Neuronal stem cell (in vitro differentiated cells): ENCODE measurements at regions not wholly inside any gene's neighbourhood (a gene's known extent, or its start where the extent isn't known, plus 50 kb on each side); places are given as distances from the start of the nearest gene placed in this dataset.

Experiments used
- DNase-seq: peaks from one replicate; pipeline ENCODE4 v3.0.0-alpha.2; 2013; ENCODE audit warnings: low spot score
- H2AFZ ChIP-seq: one replicate; pipeline ENCODE4 v1.6.1; 2013; ENCODE audit warnings: mild to moderate bottlenecking, low read length, inconsistent platforms
- H2AK5ac ChIP-seq: 2 replicates; pipeline ENCODE4 v1.6.1; 2013; ENCODE audit warnings: low read depth, mild to moderate bottlenecking, inconsistent platforms, low read length, moderate library complexity, mixed read lengths
- H2BK120ac ChIP-seq: 2 replicates; pipeline ENCODE4 v1.6.1; 2013; ENCODE audit warnings: low read depth, mild to moderate bottlenecking, inconsistent platforms, low read length, moderate library complexity, mixed read lengths
- H2BK12ac ChIP-seq: one replicate; pipeline ENCODE4 v1.6.1; 2013; ENCODE audit warnings: low read length, inconsistent platforms
- H2BK15ac ChIP-seq: 2 replicates; pipeline ENCODE4 v1.6.1; 2013; ENCODE audit warnings: mild to moderate bottlenecking, low read length, inconsistent platforms, mixed read lengths
- H2BK5ac ChIP-seq: one replicate; pipeline ENCODE4 v1.6.1; 2013; ENCODE audit warnings: inconsistent platforms, mild to moderate bottlenecking, low read length, moderate library complexity
- H3K14ac ChIP-seq: one replicate; pipeline ENCODE4 v1.6.1; 2013; ENCODE audit warnings: low read length, inconsistent platforms
- H3K18ac ChIP-seq: 2 replicates; pipeline ENCODE4 v1.6.1; 2013; ENCODE audit warnings: low read length, inconsistent platforms
- H3K23ac ChIP-seq: 2 replicates; pipeline ENCODE4 v1.6.1; 2013; ENCODE audit warnings: low read depth, mild to moderate bottlenecking, mixed read lengths, low read length, inconsistent platforms; ENCODE audit not compliant: poor library complexity
- H3K27ac ChIP-seq: replicated peaks from 3 replicates; pipeline ENCODE4 v1.5.1; 2013; ENCODE audit warnings: low read length, inconsistent platforms
- H3K27me3 ChIP-seq, 3 experiments: 2 replicates each; pipeline ENCODE4 v1.6.1; 2013; ENCODE audit warnings: low read length in 3 of 3, mild to moderate bottlenecking in 2 of 3, inconsistent platforms in 1 of 3, low read depth in 1 of 3, mixed read lengths in 1 of 3, moderate library complexity in 1 of 3; ENCODE audit not compliant: control insufficient read depth in 3 of 3, insufficient read depth in 3 of 3
- H3K36me3 ChIP-seq, 2 donors: replicated peaks in 1 of 2; 2 replicates each; pipeline ENCODE4 v1.6.1; 2013; ENCODE audit warnings: low read length in 2 of 2; ENCODE audit not compliant: control insufficient read depth in 2 of 2, insufficient read depth in 2 of 2
- H3K4ac ChIP-seq: 2 replicates; pipeline ENCODE4 v1.6.1; 2013; ENCODE audit warnings: inconsistent platforms, mild to moderate bottlenecking, low read length, moderate library complexity
- H3K4me1 ChIP-seq, 2 donors: 1 replicate in 1 of 2; 2 replicates in 1 of 2; pipeline ENCODE4 v1.6.1; 2013; ENCODE audit warnings: low read length in 2 of 2, low read depth in 1 of 2; ENCODE audit not compliant: control insufficient read depth in 2 of 2, insufficient read depth in 1 of 2
- H3K4me2 ChIP-seq: one replicate; pipeline ENCODE4 v1.6.1; 2013; ENCODE audit warnings: mild to moderate bottlenecking, low read length, inconsistent platforms; ENCODE audit not compliant: insufficient read depth, poor library complexity, severe bottlenecking
- H3K4me3 ChIP-seq, 2 donors: 2 replicates each; pipeline ENCODE4 v1.5.1; 2013; ENCODE audit warnings: low read length in 2 of 2, mild to moderate bottlenecking in 2 of 2, inconsistent platforms in 1 of 2, moderate library complexity in 1 of 2
- H3K79me1 ChIP-seq: one replicate; pipeline ENCODE4 v1.6.1; 2013; ENCODE audit warnings: low read depth, mild to moderate bottlenecking, inconsistent platforms, low read length, moderate library complexity
- H3K9ac ChIP-seq: one replicate; pipeline ENCODE4 v1.6.1; 2013; ENCODE audit warnings: mild to moderate bottlenecking, low read depth, low read length, inconsistent platforms; ENCODE audit not compliant: poor library complexity
- H3K9me3 ChIP-seq, 2 donors: replicated peaks in 1 of 2; 2 replicates each; pipeline versions ENCODE3 to v1.6.1; 2013; ENCODE audit warnings: low read length in 2 of 2, mild to moderate bottlenecking in 2 of 2, inconsistent platforms in 1 of 2, low read depth in 1 of 2, mixed read lengths in 1 of 2, moderate library complexity in 1 of 2; ENCODE audit not compliant: control insufficient read depth in 2 of 2, insufficient read depth in 1 of 2
- H4K8ac ChIP-seq: one replicate; pipeline ENCODE4 v1.6.1; 2013; ENCODE audit warnings: low read depth, mild to moderate bottlenecking, inconsistent platforms, low read length, moderate library complexity
- H4K91ac ChIP-seq: one replicate; pipeline ENCODE4 v1.6.1; 2013; ENCODE audit warnings: low read length, low read depth, mild to moderate bottlenecking, inconsistent platforms; ENCODE audit not compliant: poor library complexity
- WGBS, 2 donors: extraction: QIAGEN DNeasy Blood & Tissue Kit; methylation state at CpG; one replicate each; pipeline ENCODE4 v1.1.7; 2013; ENCODE audit warnings: missing lambda C conversion rate in 2 of 2, mixed read lengths in 1 of 2; ENCODE audit not compliant: insufficient read length in 2 of 2, insufficient replicate concordance in 1 of 2; ENCODE audit errors: extremely low coverage in 2 of 2; 5-methylcytosine and 5-hydroxymethylcytosine counted together

DNA sequence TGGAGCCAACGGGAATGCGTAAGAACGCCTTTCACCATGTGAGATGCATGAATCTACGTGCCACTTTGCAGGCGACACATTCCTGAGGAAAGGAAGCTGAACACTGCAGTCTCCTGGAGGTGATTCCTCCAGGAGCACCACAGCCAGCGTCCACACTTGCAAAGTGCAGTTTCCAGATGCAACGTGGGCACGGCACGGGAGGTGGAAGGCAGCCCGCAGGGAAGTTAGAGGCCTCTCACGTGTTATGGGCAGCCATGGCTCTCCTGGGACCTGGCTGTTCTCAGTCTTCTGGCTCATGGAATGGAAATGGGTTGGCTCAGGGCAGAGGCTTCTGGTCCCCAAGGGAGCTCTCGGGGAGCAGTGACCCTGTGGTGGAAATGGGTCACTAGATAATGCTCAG, 381.0 kb upstream of the IRX4 start:
- Histone ChIP-seq H3K18ac (no peak overlapping the region), H4K8ac (no peak overlapping the region), H2BK12ac (no peak overlapping the region), H2BK5ac (no peak overlapping the region), H3K23ac (no peak overlapping the region), H3K36me3 (no peaks in the 10 kb centered on the region), H3K9ac (no peak overlapping the region), H3K4me3 (no peak overlapping the region), H2BK15ac (no peak overlapping the region), H2BK120ac (no peak overlapping the region), H3K4ac (no peak overlapping the region), H2AK5ac (no peak overlapping the region), H3K4me2 (no peak overlapping the region), H3K4me1 (no peaks in the 10 kb centered on the region), H4K91ac (peak overlapping the region; percentile 68), H3K27ac (no peak overlapping the region), H3K9me3 (peaks cover 0 to 2% of the 10 kb centered on the region in 2 donors), H3K79me1 (no peaks in the 10 kb centered on the region), H3K27me3 (no peaks in the 10 kb centered on the region), H2AFZ (no peak overlapping the region), H3K14ac (peak overlapping the region; percentile 26)
- no peak for DNase-seq
- no CpG with 5 or more reads among the region's 12 CpGs for WGBS, 2 donors

DNA sequence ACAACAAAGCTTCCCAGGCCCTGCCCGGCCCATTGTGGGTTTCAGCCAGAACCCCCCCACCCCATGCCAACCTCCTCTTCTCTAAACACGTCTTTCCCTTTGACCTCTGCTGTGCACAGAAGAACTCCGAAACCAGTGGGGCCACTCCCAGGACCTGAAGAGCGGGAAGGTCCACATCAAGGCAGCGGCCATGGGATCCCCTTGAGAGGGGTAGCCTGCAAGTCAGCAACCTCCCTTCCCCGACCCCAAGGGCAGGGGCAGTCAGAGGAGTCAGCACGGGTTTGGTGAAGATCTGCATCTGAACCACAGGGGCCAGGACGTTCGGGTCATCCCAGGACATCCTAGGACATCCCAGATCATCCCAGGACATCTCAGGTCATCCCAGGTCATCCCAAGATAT, 379.9 kb upstream of the IRX4 start:
- Histone ChIP-seq H2AFZ (no peak overlapping the region), H4K91ac (no peak overlapping the region), H3K18ac (peak overlapping the region; percentile 60), H2BK12ac (no peak overlapping the region), H2BK15ac (no peak overlapping the region), H2AK5ac (peak overlapping the region; percentile 65), H3K9ac (no peak overlapping the region), H3K9me3 (peaks cover 0 to 2% of the 10 kb centered on the region in 2 donors), H3K4ac (no peak overlapping the region), H3K23ac (no peak overlapping the region), H4K8ac (no peak overlapping the region), H3K27me3 (no peaks in the 10 kb centered on the region), H2BK120ac (no peak overlapping the region), H3K4me1 (no peaks in the 10 kb centered on the region), H3K4me3 (no peak overlapping the region), H3K4me2 (no peak overlapping the region), H3K36me3 (no peaks in the 10 kb centered on the region), H2BK5ac (no peak overlapping the region), H3K79me1 (no peaks in the 10 kb centered on the region), H3K27ac (no peak overlapping the region), H3K14ac (no peak overlapping the region)
- no peak for DNase-seq
- no CpG with 5 or more reads among the region's 9 CpGs for WGBS, 2 donors

DNA sequence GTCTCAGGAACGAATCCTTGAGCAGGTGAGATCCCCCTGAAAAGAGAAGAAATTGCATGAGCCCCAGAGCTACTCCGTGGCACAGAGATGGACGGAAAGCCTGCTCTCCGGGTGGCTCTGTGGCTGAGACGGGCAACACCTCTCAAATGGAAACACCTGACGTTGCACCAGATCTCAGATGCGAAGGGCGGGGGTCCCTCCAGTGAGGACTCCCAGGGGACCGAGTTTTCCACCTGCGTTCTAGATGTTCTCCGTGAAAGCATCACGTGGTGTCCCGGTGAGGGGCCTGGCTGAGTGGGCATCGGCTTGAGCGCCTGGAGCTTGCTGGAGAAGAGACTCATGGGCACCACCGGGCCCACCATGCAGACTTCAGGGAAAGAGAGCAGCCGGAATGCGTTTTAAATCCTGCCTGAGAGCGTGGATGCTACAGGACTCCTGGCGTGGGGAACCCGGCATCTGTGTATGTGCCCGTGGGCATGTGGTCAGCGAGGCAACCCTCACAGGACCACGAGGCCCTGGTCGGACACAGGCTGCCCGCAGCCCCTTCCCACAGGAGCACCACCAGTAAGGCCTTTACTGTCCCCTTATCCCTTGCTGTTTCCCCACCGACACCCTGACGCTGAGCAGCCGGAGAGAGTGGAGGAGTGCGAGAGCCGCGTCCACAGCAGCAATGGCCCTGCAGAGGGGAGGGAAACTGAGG, 378.4 kb upstream of the IRX4 start:
- Histone ChIP-seq H3K23ac (no peak overlapping the region), H3K9me3 (peaks cover 0 to 2% of the 10 kb centered on the region in 2 donors), H2BK5ac (no peak overlapping the region), H3K4me3 (no peak overlapping the region), H3K14ac (no peak overlapping the region), H3K4ac (no peak overlapping the region), H3K4me2 (no peak overlapping the region), H2BK120ac (no peak overlapping the region), H3K18ac (no peak overlapping the region), H2BK12ac (no peak overlapping the region), H3K36me3 (no peaks in the 10 kb centered on the region), H4K91ac (no peak overlapping the region), H3K4me1 (no peaks in the 10 kb centered on the region), H2AK5ac (peak overlapping the region; percentile 59), H3K27ac (no peak overlapping the region), H3K79me1 (no peaks in the 10 kb centered on the region), H2BK15ac (no peak overlapping the region), H4K8ac (no peak overlapping the region), H2AFZ (no peak overlapping the region), H3K27me3 (no peaks in the 10 kb centered on the region), H3K9ac (no peak overlapping the region)
- WGBS, 2 donors = no CpG with 5 or more reads among the region's 32 CpGs
- no peak for DNase-seq

DNA sequence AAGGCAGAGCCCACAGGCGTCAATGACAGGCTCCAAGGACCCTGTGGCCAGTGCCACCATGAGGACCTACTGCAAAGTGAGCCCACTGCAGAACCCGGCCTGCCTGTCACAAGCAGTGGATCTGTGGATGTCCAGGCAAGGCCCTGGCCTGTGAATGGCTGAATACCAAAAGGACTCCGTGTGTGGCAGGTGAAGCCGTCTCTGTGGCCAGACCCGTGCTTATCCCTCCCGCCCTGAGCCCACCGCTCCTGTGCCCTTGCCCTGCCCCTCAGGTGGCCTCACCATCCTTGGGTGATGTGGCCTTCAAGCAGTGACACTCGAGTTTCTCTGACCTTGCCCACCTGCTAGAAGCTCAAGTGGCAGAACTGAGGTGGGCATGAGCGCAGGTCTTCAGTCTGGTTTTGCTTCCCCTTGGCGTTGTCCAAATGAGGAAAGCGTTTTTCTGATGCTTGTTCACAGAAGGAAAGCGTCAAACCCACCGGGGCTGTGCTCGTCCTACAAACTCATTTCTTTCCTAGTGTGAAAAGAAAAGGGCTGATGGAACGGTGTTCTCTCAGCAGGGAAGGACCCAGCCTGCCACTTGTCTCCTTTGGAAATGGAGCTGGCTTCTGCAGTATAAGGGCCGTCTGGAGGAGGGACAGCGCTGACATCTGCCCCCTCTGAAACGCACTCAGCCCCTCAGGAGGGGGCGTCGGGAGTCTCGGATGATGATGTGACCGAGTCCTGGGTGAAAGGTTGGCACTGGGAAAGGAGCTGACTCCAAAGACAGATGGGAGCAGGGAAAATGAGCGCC, 377.7 kb upstream of the IRX4 start:
- Histone ChIP-seq H2AK5ac (peak overlapping the region; percentile 51), H3K4me2 (no peak overlapping the region), H2BK15ac (no peak overlapping the region), H3K14ac (no peak overlapping the region), H3K36me3 (no peaks in the 10 kb centered on the region), H2BK12ac (peak overlapping the region; percentile 65), H3K27ac (no peak overlapping the region), H2AFZ (no peak overlapping the region), H3K4me1 (no peaks in the 10 kb centered on the region), H3K4ac (no peak overlapping the region), H3K9me3 (peaks cover 0 to 2% of the 10 kb centered on the region in 2 donors), H3K27me3 (no peaks in the 10 kb centered on the region), H3K18ac (peak overlapping the region; percentile 13), H2BK5ac (no peak overlapping the region), H4K8ac (no peak overlapping the region), H3K79me1 (no peaks in the 10 kb centered on the region), H2BK120ac (no peak overlapping the region), H3K4me3 (no peak overlapping the region), H3K9ac (no peak overlapping the region), H4K91ac (no peak overlapping the region), H3K23ac (no peak overlapping the region)
- DNase-seq = no peak
- no CpG with 5 or more reads among the region's 23 CpGs for WGBS, 2 donors
